ENCODE measurements at regions not wholly inside any gene's neighbourhood (a gene's known extent, or its start where the extent isn't known, plus 50 kb on each side); places are given as distances from the start of the nearest gene placed in this dataset.
"Not testable (repeated sequence)": the region's sequence is repeated elsewhere in the genome, so short reads cannot be mapped to it uniquely, and the experiment has no call there.

DNA sequence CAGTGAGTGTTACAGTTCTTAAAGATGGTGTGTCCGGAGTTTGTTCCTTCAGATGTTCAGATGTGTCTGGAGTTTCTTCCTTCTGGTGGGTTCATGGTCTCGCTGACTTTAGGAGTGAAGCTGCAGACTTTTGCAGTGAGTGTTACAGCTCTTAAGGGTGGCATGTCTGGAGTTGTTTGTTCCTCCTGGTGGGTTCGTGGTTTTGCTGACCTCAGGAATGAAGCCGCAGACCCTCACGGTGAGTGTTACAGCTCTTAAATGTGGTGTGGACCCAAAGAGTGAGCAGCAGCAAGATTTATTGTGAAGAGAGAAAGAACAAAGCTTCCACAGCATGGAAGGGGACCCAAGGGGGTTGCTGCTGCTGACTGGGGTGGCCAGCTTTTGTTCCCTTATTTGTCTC, 159.6 kb downstream of the POLR1F start:
- H3K4me1 ChIP-seq (ENCODE audit: control insufficient read depth in 1 of 2, insufficient read depth in 2 of 2, low read length in 2 of 2); DNase-seq; H3K4me3 ChIP-seq (ENCODE audit: low read depth, low read length); H3K14ac ChIP-seq (ENCODE audit: low read length); H3K79me2 ChIP-seq (ENCODE audit: control insufficient read depth, insufficient read depth, low read length, poor library complexity); H3K4ac ChIP-seq (ENCODE audit: low read depth, low read length); H3K27ac ChIP-seq (ENCODE audit: low read depth, low read length); H2AFZ ChIP-seq (ENCODE audit: insufficient read depth, low read length, poor library complexity); H3K4me2 ChIP-seq (ENCODE audit: low read length); H3K18ac ChIP-seq (ENCODE audit: low read length); H2BK120ac ChIP-seq (ENCODE audit: insufficient read depth, low read length, poor library complexity); H3K9ac ChIP-seq (ENCODE audit: low read length); H4K12ac ChIP-seq (ENCODE audit: low read depth, low read length); H3K79me1 ChIP-seq (ENCODE audit: low read length); H3K23ac ChIP-seq (ENCODE audit: low read length); H3K9me3 ChIP-seq (ENCODE audit: insufficient read depth, low read depth, low read length); H4K91ac ChIP-seq (ENCODE audit: low read depth, low read length); H3K36me3 ChIP-seq (ENCODE audit: control insufficient read depth in 1 of 2, insufficient read depth in 2 of 2, low read length in 2 of 2); H2BK12ac ChIP-seq (ENCODE audit: low read length); H4K8ac ChIP-seq (ENCODE audit: low read depth, low read length); H3K27me3 ChIP-seq (ENCODE audit: insufficient read depth, low read length); H2AK5ac ChIP-seq (ENCODE audit: low read length); H2BK5ac ChIP-seq (ENCODE audit: low read depth, low read length, poor library complexity): not testable (repeated sequence)
- WGBS (ENCODE audit: extremely low coverage, insufficient coverage, insufficient read length): no CpG with 5 or more reads among the region's 5 CpGs

GRCh38 chr7:19537942-19538401, 170.9 kb downstream of the POLR1F start:
- H3K18ac ChIP-seq (ENCODE audit: low read length): no peak overlapping the region
- no peak overlapping the region for H3K9ac ChIP-seq (ENCODE audit: low read length)
- no peak overlapping the region for H2AFZ ChIP-seq (ENCODE audit: insufficient read depth, low read length, poor library complexity)
- WGBS (ENCODE audit: extremely low coverage, insufficient coverage, insufficient read length): no CpG with 5 or more reads among the region's 4 CpGs
- no peak overlapping the region for H4K12ac ChIP-seq (ENCODE audit: low read depth, low read length)
- no peak overlapping the region for H2BK120ac ChIP-seq (ENCODE audit: insufficient read depth, low read length, poor library complexity)
- H3K79me1 ChIP-seq (ENCODE audit: low read length): no peaks in the 10 kb centered on the region
- no peak overlapping the region for H2AK5ac ChIP-seq (ENCODE audit: low read length)
- no peak overlapping the region for H4K91ac ChIP-seq (ENCODE audit: low read depth, low read length)
- no peaks in the 10 kb centered on the region for H3K36me3 ChIP-seq (ENCODE audit: control insufficient read depth in 1 of 2, insufficient read depth in 2 of 2, low read length in 2 of 2)
- no peak overlapping the region for H3K23ac ChIP-seq (ENCODE audit: low read length)
- H3K4ac ChIP-seq (ENCODE audit: low read depth, low read length): no peak overlapping the region
- no peaks in the 10 kb centered on the region for H3K4me1 ChIP-seq (ENCODE audit: control insufficient read depth in 1 of 2, insufficient read depth in 2 of 2, low read length in 2 of 2)
- H2BK5ac ChIP-seq (ENCODE audit: low read depth, low read length, poor library complexity): no peak overlapping the region
- no peaks in the 10 kb centered on the region for H3K27me3 ChIP-seq (ENCODE audit: insufficient read depth, low read length)
- H3K4me2 ChIP-seq (ENCODE audit: low read length): no peak overlapping the region
- H3K9me3 ChIP-seq (ENCODE audit: insufficient read depth, low read depth, low read length): no peaks in the 10 kb centered on the region
- no peak overlapping the region for H3K4me3 ChIP-seq (ENCODE audit: low read depth, low read length)
- H3K27ac ChIP-seq (ENCODE audit: low read depth, low read length): no peak overlapping the region
- no peak overlapping the region for H4K8ac ChIP-seq (ENCODE audit: low read depth, low read length)
- H2BK12ac ChIP-seq (ENCODE audit: low read length): no peak overlapping the region
- no peak for DNase-seq
- no peaks in the 10 kb centered on the region for H3K79me2 ChIP-seq (ENCODE audit: control insufficient read depth, insufficient read depth, low read length, poor library complexity)
- H3K14ac ChIP-seq (ENCODE audit: low read length): no peak overlapping the region

GRCh38 chr7:19533266-19533665, 175.6 kb downstream of the POLR1F start:
- no peaks in the 10 kb centered on the region for H3K79me2 ChIP-seq (ENCODE audit: control insufficient read depth, insufficient read depth, low read length, poor library complexity)
- no CpG with 5 or more reads among the region's 1 CpG for WGBS (ENCODE audit: extremely low coverage, insufficient coverage, insufficient read length)

DNA sequence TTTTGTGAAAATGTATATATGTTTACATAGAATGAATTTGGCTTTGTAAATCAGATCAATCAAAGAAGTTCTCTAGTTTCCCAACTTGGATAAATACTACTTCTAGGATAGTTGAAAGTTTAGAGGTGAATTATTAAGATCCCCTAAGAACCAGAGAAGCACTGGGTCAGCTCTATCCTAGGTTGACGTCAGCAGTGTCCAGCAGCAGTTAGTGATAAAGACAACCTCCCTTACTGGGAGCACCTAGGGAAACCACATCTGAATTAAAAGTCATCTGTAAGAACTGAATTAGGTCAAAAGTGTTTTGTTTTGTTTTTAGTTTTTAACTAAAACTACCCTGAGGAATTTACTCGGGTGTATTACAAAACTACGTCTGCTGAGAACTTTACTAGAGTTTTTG, 178.0 kb downstream of the POLR1F start:
- H3K9me3 ChIP-seq (ENCODE audit: insufficient read depth, low read depth, low read length): no peaks in the 10 kb centered on the region
- H3K36me3 ChIP-seq (ENCODE audit: control insufficient read depth in 1 of 2, insufficient read depth in 2 of 2, low read length in 2 of 2): no peaks in the 10 kb centered on the region
- H2AFZ ChIP-seq (ENCODE audit: insufficient read depth, low read length, poor library complexity): no peak overlapping the region
- no peaks in the 10 kb centered on the region for H3K79me2 ChIP-seq (ENCODE audit: control insufficient read depth, insufficient read depth, low read length, poor library complexity)
- no peak overlapping the region for H3K4ac ChIP-seq (ENCODE audit: low read depth, low read length)
- no peaks in the 10 kb centered on the region for H3K4me1 ChIP-seq (ENCODE audit: control insufficient read depth in 1 of 2, insufficient read depth in 2 of 2, low read length in 2 of 2)
- H4K12ac ChIP-seq (ENCODE audit: low read depth, low read length): no peak overlapping the region
- H3K9ac ChIP-seq (ENCODE audit: low read length): no peak overlapping the region
- no peak overlapping the region for H3K27ac ChIP-seq (ENCODE audit: low read depth, low read length)
- H2BK120ac ChIP-seq (ENCODE audit: insufficient read depth, low read length, poor library complexity): no peak overlapping the region
- no peak overlapping the region for H2AK5ac ChIP-seq (ENCODE audit: low read length)
- no peak for DNase-seq
- H2BK5ac ChIP-seq (ENCODE audit: low read depth, low read length, poor library complexity): no peak overlapping the region
- WGBS (ENCODE audit: extremely low coverage, insufficient coverage, insufficient read length): no CpG with 5 or more reads among the region's 3 CpGs
- H3K23ac ChIP-seq (ENCODE audit: low read length): no peak overlapping the region
- no peak overlapping the region for H4K8ac ChIP-seq (ENCODE audit: low read depth, low read length)
- no peaks in the 10 kb centered on the region for H3K27me3 ChIP-seq (ENCODE audit: insufficient read depth, low read length)
- no peak overlapping the region for H3K4me3 ChIP-seq (ENCODE audit: low read depth, low read length)
- H3K79me1 ChIP-seq (ENCODE audit: low read length): no peaks in the 10 kb centered on the region
- H3K18ac ChIP-seq (ENCODE audit: low read length): no peak overlapping the region
- no peak overlapping the region for H3K4me2 ChIP-seq (ENCODE audit: low read length)
- no peak overlapping the region for H3K14ac ChIP-seq (ENCODE audit: low read length)
- no peak overlapping the region for H4K91ac ChIP-seq (ENCODE audit: low read depth, low read length)
- H2BK12ac ChIP-seq (ENCODE audit: low read length): no peak overlapping the region

More at GRCh38 chr7:19533266-19533665, 175.6 kb downstream of the POLR1F start:
- Histone ChIP-seq H3K23ac (ENCODE audit: low read length) (no peak overlapping the region), H2BK120ac (ENCODE audit: insufficient read depth, low read length, poor library complexity) (no peak overlapping the region), H2AFZ (ENCODE audit: insufficient read depth, low read length, poor library complexity) (no peak overlapping the region), H3K14ac (ENCODE audit: low read length) (no peak overlapping the region), H3K4me3 (ENCODE audit: low read depth, low read length) (no peak overlapping the region), H3K79me1 (ENCODE audit: low read length) (no peaks in the 10 kb centered on the region), H3K18ac (ENCODE audit: low read length) (no peak overlapping the region), H4K8ac (ENCODE audit: low read depth, low read length) (no peak overlapping the region), H3K4me2 (ENCODE audit: low read length) (no peak overlapping the region), H4K12ac (ENCODE audit: low read depth, low read length) (no peak overlapping the region), H2BK5ac (ENCODE audit: low read depth, low read length, poor library complexity) (no peak overlapping the region), H2BK12ac (ENCODE audit: low read length) (no peak overlapping the region), H4K91ac (ENCODE audit: low read depth, low read length) (no peak overlapping the region), H3K36me3 (ENCODE audit: control insufficient read depth in 1 of 2, insufficient read depth in 2 of 2, low read length in 2 of 2) (no peaks in the 10 kb centered on the region), H3K4ac (ENCODE audit: low read depth, low read length) (no peak overlapping the region), H3K27me3 (ENCODE audit: insufficient read depth, low read length) (no peaks in the 10 kb centered on the region), H3K27ac (ENCODE audit: low read depth, low read length) (no peak overlapping the region), H3K9ac (ENCODE audit: low read length) (no peak overlapping the region), H2AK5ac (ENCODE audit: low read length) (no peak overlapping the region), H3K9me3 (ENCODE audit: insufficient read depth, low read depth, low read length) (no peaks in the 10 kb centered on the region), H3K4me1 (ENCODE audit: control insufficient read depth in 1 of 2, insufficient read depth in 2 of 2, low read length in 2 of 2) (no peaks in the 10 kb centered on the region)
- no peak for DNase-seq
